HepG2 (cell line): ENCODE measurements at regions not wholly inside any gene's neighbourhood (a gene's known extent, or its start where the extent isn't known, plus 50 kb on each side); places are given as distances from the start of the nearest gene placed in this dataset.

Experiments used
- ATAC-seq: fragments of 200-7000 bp; cut with Tn5 transposase; 3 replicates; pipeline ENCODE4 v1.9.1; 2020; ENCODE audit warnings: mild to moderate bottlenecking, moderate library complexity
- BruUV-seq: library from RNA; stranded (reverse); fragments of 400-500 nt; replicated peaks from 2 replicates; lab custom pipeline; 2021; lab: Mats Ljungman, UMichigan
- CTCF ChIA-PET: fragments of 300-600 bp; formaldehyde crosslinking; extraction: SDS; loops from one replicate; lab custom pipeline; 2021; ENCODE audit warnings: low total read pairs, inconsistent platforms, low intra/inter-chr PET ratio; lab: Yijun Ruan, JAX
- POLR2A ChIA-PET: fragments of 350-600 bp; sonication (Branson Sonifier 250); formaldehyde crosslinking; loops from one replicate; lab custom pipeline; 2020; ENCODE audit warnings: antibody characterized with exemption, inconsistent platforms; lab: Yijun Ruan, JAX
- DNase-seq: peaks from one replicate; pipeline ENCODE4 v3.0.0-alpha.2; 2015; ENCODE audit warnings: low spot score
- FAIRE-seq: peaks from 3 replicates; lab custom pipeline; 2011; peaks lifted over from hg19 to GRCh38; lab: Jason Lieb, UNC
- H2AFZ ChIP-seq: one replicate; pipeline ENCODE4 v1.6.1; 2011; ENCODE audit warnings: low read length, inconsistent platforms
- H3K27ac ChIP-seq: fragments of 300-600 bp; 3 replicates; pipeline ENCODE4 v1.8.0; 2011; ENCODE audit warnings: mixed run types, mild to moderate bottlenecking, mixed read lengths, low read length, inconsistent platforms; ENCODE audit not compliant: insufficient read depth; ENCODE audit errors: extremely low read length
- H3K27me3 ChIP-seq, 2 experiments: fragments of 200-600 bp in 1 of 2; 2 replicates in 1 of 2; 3 replicates in 1 of 2; pipeline versions ENCODE4 v1.6.0 to v1.8.0; 2011; ENCODE audit warnings: low read length in 2 of 2, mild to moderate bottlenecking in 2 of 2, moderate library complexity in 2 of 2, inconsistent platforms in 1 of 2; ENCODE audit not compliant: insufficient read depth in 2 of 2, control insufficient read depth in 1 of 2
- H3K36me3 ChIP-seq, 2 experiments: fragments of 200-600 bp in 1 of 2; replicated peaks in 1 of 2; 2 replicates in 1 of 2; 3 replicates in 1 of 2; pipeline versions ENCODE4 v1.5.1 to v1.8.0; 2011; ENCODE audit warnings: low read length in 2 of 2, inconsistent platforms in 1 of 2; ENCODE audit not compliant: insufficient read depth in 2 of 2, control insufficient read depth in 1 of 2
- H3K4me1 ChIP-seq: 2 replicates; pipeline ENCODE4 v1.5.1; 2012; ENCODE audit warnings: low read length, inconsistent platforms; ENCODE audit not compliant: insufficient read depth
- H3K4me2 ChIP-seq: 2 replicates; pipeline ENCODE4 v1.6.0; 2011; ENCODE audit warnings: low read depth, low read length, inconsistent platforms
- H3K4me3 ChIP-seq, 3 experiments: fragments of 200-600 bp in 1 of 3; sonication (generic), shearing (Covaris generic) in 1 of 3; replicated peaks in 1 of 3; 2 replicates each; pipeline ENCODE4 v1.5.1; 2011 to 2016; ENCODE audit warnings: low read length in 3 of 3, inconsistent platforms in 2 of 3, low read depth in 2 of 3, mild to moderate bottlenecking in 2 of 3, control low read depth in 1 of 3, mixed read lengths in 1 of 3; ENCODE audit not compliant: insufficient read depth in 1 of 3
- H3K79me2 ChIP-seq: one replicate; pipeline ENCODE4 v1.6.1; 2011; ENCODE audit warnings: low read length, inconsistent platforms; ENCODE audit not compliant: insufficient read depth
- H3K9ac ChIP-seq: 2 replicates; pipeline ENCODE4 v1.6.0; 2011; ENCODE audit warnings: mild to moderate bottlenecking, low read depth, low read length, inconsistent platforms; ENCODE audit not compliant: insufficient read depth
- H3K9me3 ChIP-seq: 2 replicates; pipeline ENCODE4 v1.5.1; 2012; ENCODE audit warnings: mild to moderate bottlenecking, low read length
- H4K20me1 ChIP-seq: 2 replicates; pipeline ENCODE4 v1.6.0; 2011; ENCODE audit warnings: inconsistent platforms, mild to moderate bottlenecking, low read length, moderate library complexity; ENCODE audit not compliant: insufficient read depth
- RBM39 ChIP-seq: fragments of 200-400 bp; formaldehyde crosslinking; IDR thresholded peaks from one replicate; pipeline ENCODE4 v1.6.1; 2018; ENCODE audit warnings: antibody characterized with exemption, mild to moderate bottlenecking, low read depth, low read length; ENCODE audit not compliant: poor library complexity, severe bottlenecking
- RXRA ChIP-seq: sonication (generic); formaldehyde crosslinking; IDR thresholded peaks from 2 replicates; pipeline ENCODE4 v1.5.1; 2020; ENCODE audit warnings: missing genetic modification reagents
- TCF12 ChIP-seq, 2 experiments: fragments of 450-650 bp in 1 of 2; sonication (generic) in 1 of 2; formaldehyde crosslinking in 1 of 2; IDR thresholded peaks; 2 replicates each; pipeline versions ENCODE4 v1.6.1 to v1.8.0; 2017 to 2022; ENCODE audit warnings: antibody characterized with exemption in 1 of 2, mild to moderate bottlenecking in 1 of 2, missing genetic modification reagents in 1 of 2, moderate library complexity in 1 of 2
- ZNF670 ChIP-seq: sonication (generic); formaldehyde crosslinking; IDR thresholded peaks from 2 replicates; pipeline ENCODE4 v1.8.0; 2022; ENCODE audit warnings: mild to moderate bottlenecking, missing genetic modification reagents, borderline replicate concordance
- ZNF713 ChIP-seq: sonication (generic); formaldehyde crosslinking; IDR thresholded peaks from 2 replicates; pipeline ENCODE4 v1.4.0; 2020; ENCODE audit warnings: mild to moderate bottlenecking, missing genetic modification reagents
- ZNF720 ChIP-seq: sonication (generic); formaldehyde crosslinking; IDR thresholded peaks from 2 replicates; pipeline ENCODE4 v1.4.0; 2020; ENCODE audit warnings: missing genetic modification reagents
- WGBS: methylation state at CpG from one replicate; pipeline ENCODE4 v1.1.6; 2017; ENCODE audit warnings: low lambda C conversion rate; 5-methylcytosine and 5-hydroxymethylcytosine counted together
- in situ Hi-C: cut with HindIII; loops from 2 replicates; pipeline ENCODE4 v1.10.0; 2017; ENCODE audit warnings: low pct_unique_long_range_greater_than_20kb; ENCODE audit not compliant: extremely low pct_ligation_motif_present
- intact Hi-C: fragments of 100-400 bp; cut with micrococcal nuclease; formaldehyde crosslinking; loops from one replicate; pipeline ENCODE4 v1.10.0; 2022; ENCODE audit not compliant: unreplicated experiment
- TF ChIP-seq, protein P1 (sequence below): sonication (generic); formaldehyde crosslinking; IDR thresholded peaks from 2 replicates; pipeline ENCODE4 v1.5.1; 2020; ENCODE audit warnings: missing genetic modification reagents, mild to moderate bottlenecking, borderline replicate concordance
- TF ChIP-seq, protein P2 (sequence below), 2 experiments: sonication (generic) in 1 of 2; formaldehyde crosslinking in 1 of 2; IDR thresholded peaks; 2 replicates each; pipeline versions ENCODE4 v1.4.0 to v1.6.1; 2016 to 2020; ENCODE audit warnings: borderline replicate concordance in 1 of 2, low read depth in 1 of 2, mild to moderate bottlenecking in 1 of 2, missing genetic modification reagents in 1 of 2
- TF ChIP-seq, protein P3 (sequence below): sonication (generic); formaldehyde crosslinking; IDR thresholded peaks from 2 replicates; pipeline ENCODE4 v1.4.0; 2020; ENCODE audit warnings: low read depth, mild to moderate bottlenecking, missing genetic modification reagents

DNA sequence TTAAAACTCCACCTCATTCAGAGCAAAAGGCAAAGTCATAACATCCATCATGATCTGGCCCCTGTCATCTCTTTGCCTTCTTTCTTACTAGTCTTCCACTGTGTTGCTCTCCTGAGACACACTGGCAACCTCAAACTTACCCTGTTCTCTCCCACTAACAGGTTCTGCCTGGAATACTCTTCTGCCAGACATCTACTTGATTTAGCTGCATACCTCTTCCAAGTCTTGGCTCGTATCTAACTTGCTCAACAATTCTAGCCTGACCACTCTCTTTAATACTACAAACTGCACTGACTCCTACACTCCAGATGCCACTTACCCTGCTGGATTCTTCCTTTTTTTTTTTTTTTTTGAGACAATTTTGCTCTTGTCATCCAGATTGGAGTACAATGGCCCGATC, 167.0 kb upstream of the MTPN start:
- no peak overlapping the region for H3K4me3 ChIP-seq
- ChIA-PET CTCF (no interaction called here), POLR2A (no interaction called here)
- H3K27me3 ChIP-seq, result no peaks in the 10 kb centered on the region
- H3K9me3 ChIP-seq, result no peaks in the 10 kb centered on the region
- H3K9ac ChIP-seq, result no peak overlapping the region
- H3K4me1 ChIP-seq, result no peaks in the 10 kb centered on the region
- H3K4me2 ChIP-seq, result no peak overlapping the region
- BruUV-seq, result no TSS peak
- H3K36me3 ChIP-seq, result no peaks in the 10 kb centered on the region
- no peaks in the 10 kb centered on the region for H3K79me2 ChIP-seq
- no peak for DNase-seq
- ATAC-seq, result no peak
- in situ Hi-C loops, result no loop called here
- no peak overlapping the region for H2AFZ ChIP-seq
- TF ChIP-seq ZNF670 (CRISPR knock-in tag) (no peak), RBM39 (no peak)
- TF ChIP-seq, protein P1, sequence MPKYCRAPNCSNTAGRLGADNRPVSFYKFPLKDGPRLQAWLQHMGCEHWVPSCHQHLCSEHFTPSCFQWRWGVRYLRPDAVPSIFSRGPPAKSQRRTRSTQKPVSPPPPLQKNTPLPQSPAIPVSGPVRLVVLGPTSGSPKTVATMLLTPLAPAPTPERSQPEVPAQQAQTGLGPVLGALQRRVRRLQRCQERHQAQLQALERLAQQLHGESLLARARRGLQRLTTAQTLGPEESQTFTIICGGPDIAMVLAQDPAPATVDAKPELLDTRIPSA (CRISPR knock-in tag), result no peak
- H3K27ac ChIP-seq, result no peak overlapping the region
- no peaks in the 10 kb centered on the region for H4K20me1 ChIP-seq
- FAIRE-seq, result no peak
- intact Hi-C loops, result no loop called here
- whole genome bisulfite sequencing, result 4% methylated on average over 2 of the region's 2 CpGs

DNA sequence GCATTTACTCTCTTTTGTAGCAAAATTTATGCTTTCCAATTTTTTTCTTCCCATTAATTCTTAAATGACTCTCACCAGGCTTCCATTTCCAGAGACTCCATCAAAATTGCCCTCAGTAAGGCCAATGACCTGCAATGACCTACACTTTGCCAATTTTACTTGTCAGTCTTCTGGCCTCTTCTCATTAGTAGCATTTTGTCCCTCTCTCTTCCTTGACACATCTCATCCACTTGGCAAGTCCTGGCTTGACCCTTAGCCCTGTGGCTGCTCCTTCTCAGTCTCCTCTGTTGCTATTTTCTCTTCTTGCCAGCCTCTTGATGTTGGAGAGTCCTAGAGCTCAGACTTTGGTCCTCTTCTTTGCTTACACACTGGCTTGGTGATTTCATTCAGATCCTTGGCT, 166.1 kb upstream of the MTPN start:
- in situ Hi-C loops, result no loop called here
- CTCF ChIA-PET, result no interaction called here
- no peak for TF ChIP-seq ZNF713 (CRISPR knock-in tag)
- no peak for TF ChIP-seq ZNF720 (CRISPR knock-in tag)
- no peak for TF ChIP-seq TCF12 (IDR thresholded peaks at IDR 0.05)
- TF ChIP-seq TCF12 (CRISPR knock-in tag; IDR thresholded peaks at IDR 0.05), result no peak
- TF ChIP-seq, protein P2, sequence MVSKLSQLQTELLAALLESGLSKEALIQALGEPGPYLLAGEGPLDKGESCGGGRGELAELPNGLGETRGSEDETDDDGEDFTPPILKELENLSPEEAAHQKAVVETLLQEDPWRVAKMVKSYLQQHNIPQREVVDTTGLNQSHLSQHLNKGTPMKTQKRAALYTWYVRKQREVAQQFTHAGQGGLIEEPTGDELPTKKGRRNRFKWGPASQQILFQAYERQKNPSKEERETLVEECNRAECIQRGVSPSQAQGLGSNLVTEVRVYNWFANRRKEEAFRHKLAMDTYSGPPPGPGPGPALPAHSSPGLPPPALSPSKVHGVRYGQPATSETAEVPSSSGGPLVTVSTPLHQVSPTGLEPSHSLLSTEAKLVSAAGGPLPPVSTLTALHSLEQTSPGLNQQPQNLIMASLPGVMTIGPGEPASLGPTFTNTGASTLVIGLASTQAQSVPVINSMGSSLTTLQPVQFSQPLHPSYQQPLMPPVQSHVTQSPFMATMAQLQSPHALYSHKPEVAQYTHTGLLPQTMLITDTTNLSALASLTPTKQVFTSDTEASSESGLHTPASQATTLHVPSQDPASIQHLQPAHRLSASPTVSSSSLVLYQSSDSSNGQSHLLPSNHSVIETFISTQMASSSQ (IDR thresholded peaks at IDR 0.05; ENCODE audit: low read depth), result no peak
- TF ChIP-seq, protein P2 (CRISPR knock-in tag; IDR thresholded peaks at IDR 0.05; ENCODE audit: borderline replicate concordance), result no peak
- TF ChIP-seq, protein P3, sequence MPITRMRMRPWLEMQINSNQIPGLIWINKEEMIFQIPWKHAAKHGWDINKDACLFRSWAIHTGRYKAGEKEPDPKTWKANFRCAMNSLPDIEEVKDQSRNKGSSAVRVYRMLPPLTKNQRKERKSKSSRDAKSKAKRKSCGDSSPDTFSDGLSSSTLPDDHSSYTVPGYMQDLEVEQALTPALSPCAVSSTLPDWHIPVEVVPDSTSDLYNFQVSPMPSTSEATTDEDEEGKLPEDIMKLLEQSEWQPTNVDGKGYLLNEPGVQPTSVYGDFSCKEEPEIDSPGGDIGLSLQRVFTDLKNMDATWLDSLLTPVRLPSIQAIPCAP (CRISPR knock-in tag), result no peak
- TF ChIP-seq RXRA, result no peak
- H3K79me2 ChIP-seq, result no peaks in the 10 kb centered on the region
- intact Hi-C loops, result no loop called here
- no peak overlapping the region for H3K4me3 ChIP-seq
- H3K27me3 ChIP-seq, result no peaks in the 10 kb centered on the region
- H2AFZ ChIP-seq, result no peak overlapping the region
- DNase-seq, result no peak
- H3K36me3 ChIP-seq, result no peaks in the 10 kb centered on the region
- no peak overlapping the region for H3K9ac ChIP-seq
- no peaks in the 10 kb centered on the region for H4K20me1 ChIP-seq
- no peaks in the 10 kb centered on the region for H3K4me1 ChIP-seq
- no peaks in the 10 kb centered on the region for H3K9me3 ChIP-seq
- no peak overlapping the region for H3K27ac ChIP-seq
- POLR2A ChIA-PET, result no interaction called here
- no TSS peak for BruUV-seq
- ATAC-seq, result no peak
- no peak for FAIRE-seq
- no peak overlapping the region for H3K4me2 ChIP-seq
